ENCODE measurements at regions not wholly inside any gene's neighbourhood (a gene's known extent, or its start where the extent isn't known, plus 50 kb on each side); places are given as distances from the start of the nearest gene placed in this dataset.
"Not testable (repeated sequence)": the region's sequence is repeated elsewhere in the genome, so short reads cannot be mapped to it uniquely, and the experiment has no call there.

DNA sequence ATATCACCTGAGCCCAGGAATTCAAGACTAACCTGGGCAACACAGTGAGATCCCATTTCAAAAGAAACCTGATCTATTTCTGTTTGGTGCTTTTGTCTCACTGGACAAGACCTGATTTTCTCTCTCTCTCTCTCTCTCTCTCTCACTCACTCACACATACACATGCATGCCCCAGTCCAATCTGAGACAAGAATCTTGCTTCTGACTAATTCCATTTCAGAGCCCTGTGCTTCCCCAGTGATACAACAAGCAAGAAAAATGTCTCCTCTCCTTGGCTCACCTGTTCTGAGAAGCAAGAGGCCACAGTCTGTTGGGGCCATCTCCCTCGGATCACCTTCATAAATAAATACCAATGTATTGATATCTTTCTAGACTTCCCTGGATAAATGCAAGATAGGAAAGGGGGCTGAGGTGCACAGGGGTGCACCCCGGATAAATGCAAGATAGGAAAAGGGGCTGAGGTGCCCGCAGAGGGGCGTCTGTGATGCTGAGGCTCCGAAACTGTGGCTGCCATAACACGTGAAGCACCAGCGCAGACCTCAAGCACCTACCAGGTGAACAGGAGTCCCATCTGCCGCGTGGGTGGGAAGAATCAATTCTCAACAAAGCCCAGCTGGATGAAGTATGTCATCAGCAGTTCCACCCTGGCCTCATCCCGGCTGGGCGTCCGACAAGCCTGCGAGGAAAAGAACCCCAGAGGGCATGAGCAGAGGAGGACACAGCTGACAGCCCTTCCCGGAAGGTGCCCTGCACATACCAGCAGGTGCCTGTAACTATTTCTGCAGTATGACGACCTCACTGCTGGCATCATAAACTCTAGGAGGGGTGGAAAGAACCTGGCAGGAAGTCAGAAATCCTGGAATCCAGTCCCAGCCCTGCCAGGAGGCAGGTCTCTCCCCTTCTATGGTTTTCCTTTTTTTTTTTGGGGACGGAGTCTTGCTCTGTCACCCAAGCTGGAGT, 280.0 kb downstream of the GOLGA6L6 start:
- not testable (repeated sequence) for H3K27me3 ChIP-seq (ENCODE audit: insufficient read depth, low read length, poor library complexity); H2AFZ ChIP-seq (ENCODE audit: low read depth, low read length); H3K27ac ChIP-seq (ENCODE audit: low read length); H3K79me2 ChIP-seq (ENCODE audit: insufficient read depth, low read length); H3K4me2 ChIP-seq (ENCODE audit: insufficient read depth, low read length); DNase-seq; H3K9ac ChIP-seq (ENCODE audit: low read depth, low read length); H4K20me1 ChIP-seq (ENCODE audit: insufficient read depth, low read length); H3K9me3 ChIP-seq (ENCODE audit: insufficient read depth, low read length, severe bottlenecking); ATAC-seq (ENCODE audit: insufficient read depth, low read depth); H3K4me3 ChIP-seq (ENCODE audit: low read depth in 1 of 2, low read length in 2 of 2); H3K4me1 ChIP-seq (ENCODE audit: insufficient read depth, low read length); H3K36me3 ChIP-seq (ENCODE audit: insufficient read depth, low read length)

DNA sequence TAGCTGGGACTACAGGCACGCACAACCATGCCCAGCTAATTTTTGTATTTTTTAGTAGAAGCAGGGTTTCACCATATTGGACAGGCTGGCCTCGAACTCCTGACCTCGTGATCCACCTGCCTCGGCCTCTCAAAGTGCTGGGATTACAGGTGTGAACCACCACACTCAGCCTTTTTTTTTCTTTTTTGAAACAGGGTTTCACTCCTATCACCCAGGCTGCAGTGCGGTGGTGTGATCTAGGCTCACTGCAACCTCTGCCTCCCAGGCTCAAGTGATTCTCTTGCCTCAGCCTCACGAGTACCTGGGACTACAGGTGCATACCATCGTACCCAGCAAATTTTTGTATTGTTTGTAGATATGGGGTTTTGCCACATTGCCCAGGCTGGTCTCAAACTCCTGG, 280.9 kb downstream of the GOLGA6L6 start:
- H3K79me2 ChIP-seq (ENCODE audit: insufficient read depth, low read length); H2AFZ ChIP-seq (ENCODE audit: low read depth, low read length); H3K4me2 ChIP-seq (ENCODE audit: insufficient read depth, low read length); H4K20me1 ChIP-seq (ENCODE audit: insufficient read depth, low read length); H3K27me3 ChIP-seq (ENCODE audit: insufficient read depth, low read length, poor library complexity); ATAC-seq (ENCODE audit: insufficient read depth, low read depth); H3K27ac ChIP-seq (ENCODE audit: low read length); H3K9me3 ChIP-seq (ENCODE audit: insufficient read depth, low read length, severe bottlenecking); DNase-seq; H3K4me3 ChIP-seq (ENCODE audit: low read depth in 1 of 2, low read length in 2 of 2); H3K4me1 ChIP-seq (ENCODE audit: insufficient read depth, low read length); H3K36me3 ChIP-seq (ENCODE audit: insufficient read depth, low read length); H3K9ac ChIP-seq (ENCODE audit: low read depth, low read length): not testable (repeated sequence)

DNA sequence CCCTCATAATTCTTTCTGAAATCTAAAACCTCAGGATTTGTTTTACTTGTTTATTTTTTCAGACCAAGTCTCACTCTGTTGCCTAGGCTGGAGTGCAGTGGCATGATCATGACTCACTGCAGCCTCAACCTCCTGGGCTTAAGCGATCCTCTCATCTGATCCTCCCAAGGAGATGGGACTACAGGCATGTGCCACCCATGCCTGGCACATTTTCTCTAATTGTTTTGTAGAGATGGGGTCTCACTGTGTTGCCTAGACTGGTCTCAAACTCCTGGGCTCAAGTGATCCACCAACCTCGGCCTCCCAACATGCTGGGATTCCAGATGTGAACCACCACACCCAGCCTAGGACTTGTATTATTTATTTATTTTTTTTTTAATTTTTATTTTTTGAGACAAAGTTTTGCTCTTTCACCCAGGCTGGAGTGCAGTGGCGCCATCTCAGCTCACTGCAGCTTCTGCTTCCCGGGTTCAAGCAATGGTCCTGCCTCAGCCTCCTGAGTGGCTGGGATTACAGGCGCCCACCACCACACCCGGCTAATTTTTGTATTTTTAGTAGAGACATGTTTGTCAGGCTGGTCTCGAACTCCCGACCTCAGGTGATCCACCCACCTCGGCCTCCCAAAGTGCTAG, 281.9 kb downstream of the GOLGA6L6 start:
- not testable (repeated sequence) for H3K4me1 ChIP-seq (ENCODE audit: insufficient read depth, low read length); H2AFZ ChIP-seq (ENCODE audit: low read depth, low read length); H4K20me1 ChIP-seq (ENCODE audit: insufficient read depth, low read length); H3K36me3 ChIP-seq (ENCODE audit: insufficient read depth, low read length); H3K9me3 ChIP-seq (ENCODE audit: insufficient read depth, low read length, severe bottlenecking); DNase-seq; H3K4me3 ChIP-seq (ENCODE audit: low read depth in 1 of 2, low read length in 2 of 2); H3K9ac ChIP-seq (ENCODE audit: low read depth, low read length); H3K27me3 ChIP-seq (ENCODE audit: insufficient read depth, low read length, poor library complexity); H3K4me2 ChIP-seq (ENCODE audit: insufficient read depth, low read length); H3K27ac ChIP-seq (ENCODE audit: low read length); H3K79me2 ChIP-seq (ENCODE audit: insufficient read depth, low read length); ATAC-seq (ENCODE audit: insufficient read depth, low read depth)

DNA sequence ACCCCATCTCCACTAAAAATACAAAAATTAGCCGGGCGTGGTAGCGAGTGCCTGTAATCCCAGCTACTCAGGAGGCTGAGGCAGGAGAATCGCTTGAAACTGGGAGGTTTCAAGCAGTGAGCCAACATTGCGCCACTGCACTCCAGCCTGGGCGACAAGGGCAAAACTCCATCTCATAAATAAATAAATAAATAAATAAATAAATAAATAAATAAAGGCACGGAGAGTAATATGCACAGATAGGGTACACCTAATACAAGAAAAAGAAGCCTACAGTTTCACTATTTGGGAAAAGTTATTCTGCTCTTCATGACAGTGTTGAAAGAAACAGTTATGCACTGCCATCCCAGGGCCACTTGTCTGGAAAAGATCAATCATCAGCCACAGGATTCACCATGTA, 285.2 kb downstream of the GOLGA6L6 start:
- H3K9ac ChIP-seq (ENCODE audit: low read depth, low read length); ATAC-seq (ENCODE audit: insufficient read depth, low read depth); H3K36me3 ChIP-seq (ENCODE audit: insufficient read depth, low read length); DNase-seq; H3K79me2 ChIP-seq (ENCODE audit: insufficient read depth, low read length); H4K20me1 ChIP-seq (ENCODE audit: insufficient read depth, low read length); H3K27me3 ChIP-seq (ENCODE audit: insufficient read depth, low read length, poor library complexity); H3K4me3 ChIP-seq (ENCODE audit: low read depth in 1 of 2, low read length in 2 of 2); H3K4me2 ChIP-seq (ENCODE audit: insufficient read depth, low read length); H2AFZ ChIP-seq (ENCODE audit: low read depth, low read length); H3K27ac ChIP-seq (ENCODE audit: low read length); H3K9me3 ChIP-seq (ENCODE audit: insufficient read depth, low read length, severe bottlenecking); H3K4me1 ChIP-seq (ENCODE audit: insufficient read depth, low read length): not testable (repeated sequence)

DNA sequence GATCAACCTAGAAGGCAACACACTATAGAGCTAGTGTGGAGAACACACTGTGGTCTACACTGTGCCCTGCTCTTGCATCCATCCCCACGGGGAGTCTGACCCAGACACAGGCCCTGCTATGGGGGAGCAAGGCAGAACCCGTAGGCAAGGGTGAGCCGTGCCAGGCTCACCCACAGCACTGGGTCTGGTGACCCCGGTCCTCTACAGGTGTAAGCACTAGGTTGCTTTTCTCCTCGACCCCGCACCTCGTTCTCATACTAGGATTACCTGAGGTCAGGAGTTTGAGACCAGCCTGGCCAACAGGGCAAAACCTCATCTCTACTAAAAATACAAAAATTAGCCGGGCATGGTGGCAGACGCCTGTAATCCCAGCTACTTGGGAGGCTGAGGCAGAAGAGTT, 286.0 kb downstream of the GOLGA6L6 start:
- H3K4me3 ChIP-seq (ENCODE audit: low read depth in 1 of 2, low read length in 2 of 2); H3K27ac ChIP-seq (ENCODE audit: low read length); H3K79me2 ChIP-seq (ENCODE audit: insufficient read depth, low read length); DNase-seq; H3K9ac ChIP-seq (ENCODE audit: low read depth, low read length); H3K27me3 ChIP-seq (ENCODE audit: insufficient read depth, low read length, poor library complexity); H4K20me1 ChIP-seq (ENCODE audit: insufficient read depth, low read length); H3K4me1 ChIP-seq (ENCODE audit: insufficient read depth, low read length); H3K9me3 ChIP-seq (ENCODE audit: insufficient read depth, low read length, severe bottlenecking); H2AFZ ChIP-seq (ENCODE audit: low read depth, low read length); H3K4me2 ChIP-seq (ENCODE audit: insufficient read depth, low read length); H3K36me3 ChIP-seq (ENCODE audit: insufficient read depth, low read length): not testable (repeated sequence)
- peak; percentile 19; the same call in 1 of the 3 replicates for ATAC-seq (ENCODE audit: insufficient read depth, low read depth)

DNA sequence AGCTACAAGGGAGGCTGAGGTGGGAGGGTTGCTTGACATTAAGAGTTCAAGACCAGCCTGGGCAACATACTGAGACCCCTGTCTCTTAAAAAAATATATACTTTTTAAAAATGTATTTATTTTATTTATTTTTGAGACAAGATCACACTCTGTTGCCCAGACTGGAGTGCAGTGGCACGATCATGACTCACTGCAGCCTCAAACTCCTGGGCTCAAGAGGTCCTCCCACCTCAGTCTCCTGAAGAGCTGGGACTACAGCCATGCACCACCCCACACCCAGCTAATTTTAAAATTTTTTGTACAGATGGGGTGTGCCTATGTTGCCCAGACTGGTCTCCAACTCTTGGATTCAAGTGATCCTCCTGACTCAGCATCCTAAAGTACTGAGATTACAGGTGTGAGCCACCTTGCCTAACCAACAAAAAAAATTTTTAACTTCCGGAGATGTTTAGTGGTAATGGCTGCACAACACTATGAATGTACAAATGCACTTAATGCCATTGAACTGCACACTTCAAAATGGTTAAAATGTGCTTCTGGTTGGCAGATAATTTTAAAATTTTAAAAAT, 288.5 kb downstream of the GOLGA6L6 start:
- not testable (repeated sequence) for H4K20me1 ChIP-seq (ENCODE audit: insufficient read depth, low read length); H3K27me3 ChIP-seq (ENCODE audit: insufficient read depth, low read length, poor library complexity); H3K79me2 ChIP-seq (ENCODE audit: insufficient read depth, low read length); DNase-seq; H3K9me3 ChIP-seq (ENCODE audit: insufficient read depth, low read length, severe bottlenecking); H3K4me2 ChIP-seq (ENCODE audit: insufficient read depth, low read length); H3K4me1 ChIP-seq (ENCODE audit: insufficient read depth, low read length); H3K36me3 ChIP-seq (ENCODE audit: insufficient read depth, low read length); H2AFZ ChIP-seq (ENCODE audit: low read depth, low read length); H3K9ac ChIP-seq (ENCODE audit: low read depth, low read length); H3K4me3 ChIP-seq (ENCODE audit: low read depth in 1 of 2, low read length in 2 of 2); ATAC-seq (ENCODE audit: insufficient read depth, low read depth); H3K27ac ChIP-seq (ENCODE audit: low read length)

DNA sequence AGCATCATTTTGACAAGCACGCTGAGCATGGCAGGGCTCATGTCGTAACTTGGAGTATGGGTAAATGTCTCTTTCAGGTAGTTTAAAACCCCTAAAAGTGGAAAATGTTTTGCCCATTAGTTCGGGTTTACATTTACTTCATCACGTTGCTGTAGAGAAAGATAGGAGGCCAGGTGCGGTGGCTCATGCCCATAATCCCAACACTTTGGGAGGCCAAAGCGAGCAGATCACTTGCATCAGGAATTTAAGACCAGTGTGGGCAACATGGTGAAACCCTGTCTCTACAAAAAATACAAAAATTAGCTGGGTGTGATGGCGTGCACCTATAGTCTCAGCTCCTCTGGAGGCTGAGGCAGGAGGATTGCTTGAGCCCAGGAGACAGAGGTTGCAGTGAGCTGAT, 289.6 kb downstream of the GOLGA6L6 start:
- not testable (repeated sequence) for H2AFZ ChIP-seq (ENCODE audit: low read depth, low read length); ATAC-seq (ENCODE audit: insufficient read depth, low read depth); H3K27me3 ChIP-seq (ENCODE audit: insufficient read depth, low read length, poor library complexity); H3K79me2 ChIP-seq (ENCODE audit: insufficient read depth, low read length); DNase-seq; H3K9ac ChIP-seq (ENCODE audit: low read depth, low read length); H3K36me3 ChIP-seq (ENCODE audit: insufficient read depth, low read length); H3K4me2 ChIP-seq (ENCODE audit: insufficient read depth, low read length); H3K27ac ChIP-seq (ENCODE audit: low read length); H3K9me3 ChIP-seq (ENCODE audit: insufficient read depth, low read length, severe bottlenecking); H4K20me1 ChIP-seq (ENCODE audit: insufficient read depth, low read length); H3K4me3 ChIP-seq (ENCODE audit: low read depth in 1 of 2, low read length in 2 of 2); H3K4me1 ChIP-seq (ENCODE audit: insufficient read depth, low read length)

All from DND-41 (cell line).